K562 (cell line): ENCODE measurements at regions not wholly inside any gene's neighbourhood (a gene's known extent, or its start where the extent isn't known, plus 50 kb on each side); places are given as distances from the start of the nearest gene placed in this dataset.

Experiments used
- ATAC-seq: fragments of 200-7000 bp; cut with Tn5 transposase; 3 replicates; pipeline ENCODE4 v1.9.1; 2020; ENCODE audit warnings: moderate library complexity
- BruUV-seq: library from RNA; stranded (reverse); fragments of 400-500 nt; replicated peaks from 2 replicates; lab custom pipeline; 2021; lab: Mats Ljungman, UMichigan
- CTCF ChIA-PET: fragments of 300-600 bp; formaldehyde crosslinking; extraction: SDS; loops from one replicate; lab custom pipeline; 2021; ENCODE audit warnings: low intra/inter-chr PET ratio; lab: Yijun Ruan, JAX
- POLR2A ChIA-PET: fragments of 300-600, 350-650 bp; sonication (Branson Sonifier 250); formaldehyde crosslinking; extraction: SDS; loops from one replicate; lab custom pipeline; 2021; ENCODE audit warnings: antibody characterized with exemption, inconsistent platforms; lab: Yijun Ruan, JAX
- DNase-seq, 4 experiments: peaks; one replicate each; pipeline versions ENCODE4 v3.0.0 to v3.0.0-alpha.2; 2011 to 2018; ENCODE audit warnings: low spot score in 3 of 4, mixed read lengths in 3 of 4; ENCODE audit errors: extremely low read depth in 1 of 4
- FAIRE-seq: peaks from 2 replicates; lab custom pipeline; 2011; peaks lifted over from hg19 to GRCh38; lab: Jason Lieb, UNC
- H2AFZ ChIP-seq: 2 replicates; pipeline ENCODE4 v1.6.0; 2011; ENCODE audit warnings: low read depth, low read length, control low read depth, inconsistent platforms
- H3K27ac ChIP-seq: fragments of 200-600 bp; 3 replicates; pipeline ENCODE4 v1.8.0; 2011; ENCODE audit warnings: low read depth, mild to moderate bottlenecking, control low read depth, inconsistent platforms, low read length, moderate library complexity, mixed read lengths; ENCODE audit errors: extremely low read depth
- H3K27me3 ChIP-seq, 2 experiments: fragments of 300-600 bp in 1 of 2; 2 replicates in 1 of 2; 3 replicates in 1 of 2; pipeline versions ENCODE4 v1.6.0 to v1.8.0; 2011; ENCODE audit warnings: inconsistent platforms in 2 of 2, low read length in 2 of 2, mild to moderate bottlenecking in 1 of 2, mixed read lengths in 1 of 2, moderate library complexity in 1 of 2; ENCODE audit not compliant: control insufficient read depth in 2 of 2, insufficient read depth in 2 of 2
- H3K36me3 ChIP-seq: fragments of 300-600 bp; 3 replicates; pipeline ENCODE4 v1.8.0; 2011; ENCODE audit warnings: mild to moderate bottlenecking, low read length, inconsistent platforms; ENCODE audit not compliant: control insufficient read depth, insufficient read depth
- H3K4me1 ChIP-seq, 2 experiments: fragments of 200-600 bp in 1 of 2; replicated peaks in 1 of 2; 2 replicates in 1 of 2; 3 replicates in 1 of 2; pipeline versions ENCODE4 v1.5.1 to v1.8.0; 2011; ENCODE audit warnings: inconsistent platforms in 2 of 2, low read length in 2 of 2, mild to moderate bottlenecking in 1 of 2, mixed read lengths in 1 of 2, moderate library complexity in 1 of 2; ENCODE audit not compliant: control insufficient read depth in 2 of 2, insufficient read depth in 2 of 2
- H3K4me2 ChIP-seq: 2 replicates; pipeline ENCODE4 v1.6.1; 2011; ENCODE audit warnings: low read length, control low read depth, inconsistent platforms, mixed read lengths; ENCODE audit not compliant: insufficient read depth
- H3K4me3 ChIP-seq: fragments of 200-600 bp; sonication (generic), shearing (Covaris generic); 2 replicates; pipeline ENCODE4 v1.5.1; 2016; ENCODE audit warnings: control low read depth, inconsistent platforms
- H3K79me2 ChIP-seq: fragments of 200-600 bp; 3 replicates; pipeline ENCODE4 v1.8.0; 2011; ENCODE audit warnings: low read length, inconsistent platforms; ENCODE audit not compliant: control insufficient read depth, insufficient read depth
- H3K9ac ChIP-seq, 2 experiments: 2 replicates each; pipeline versions ENCODE4 v1.6.0 to v1.6.1; 2011; ENCODE audit warnings: low read depth in 2 of 2, low read length in 2 of 2, control low read depth in 1 of 2, inconsistent platforms in 1 of 2, mild to moderate bottlenecking in 1 of 2, mixed read lengths in 1 of 2; ENCODE audit not compliant: insufficient read depth in 1 of 2
- H3K9me1 ChIP-seq: one replicate; pipeline ENCODE4 v1.6.0; 2011; ENCODE audit warnings: inconsistent platforms, mild to moderate bottlenecking, low read length, moderate library complexity; ENCODE audit not compliant: control insufficient read depth, insufficient read depth
- H3K9me3 ChIP-seq: replicated peaks from 2 replicates; pipeline ENCODE4 v1.5.1; 2011; ENCODE audit warnings: low read depth, low read length, inconsistent platforms; ENCODE audit not compliant: control insufficient read depth, insufficient read depth
- H4K20me1 ChIP-seq: replicated peaks from 2 replicates; pipeline ENCODE4 v1.6.1; 2011; ENCODE audit warnings: low read length, inconsistent platforms, mixed read lengths; ENCODE audit not compliant: control insufficient read depth, insufficient read depth
- CEBPB ChIP-seq: fragments of 450-650 bp; IDR thresholded peaks from 2 replicates; pipeline ENCODE4 v1.6.1; 2016; ENCODE audit warnings: missing genetic modification characterization, missing compliant biosample characterization
- ESRRB ChIP-seq: fragments of 250-450 bp; sonication (Bioruptor Pico); IDR thresholded peaks from 2 replicates; pipeline ENCODE4 v1.5.0; 2020; ENCODE audit warnings: mild to moderate bottlenecking, moderate library complexity, borderline replicate concordance
- ETV6 ChIP-seq, 3 experiments: fragments of 150-350 bp in 1 of 3; sonication (generic) in 1 of 3; formaldehyde crosslinking in 1 of 3; IDR thresholded peaks; 2 replicates each; pipeline versions ENCODE4 v1.6.1 to v1.8.0; 2014 to 2022; ENCODE audit warnings: borderline replicate concordance in 2 of 3, low read depth in 2 of 3, antibody characterized with exemption in 1 of 3, low read length in 1 of 3, mild to moderate bottlenecking in 1 of 3, missing genetic modification reagents in 1 of 3
- KDM4B ChIP-seq, 2 experiments: fragments of 450-650 bp in 1 of 2; sonication (generic) in 1 of 2; IDR thresholded peaks; 2 replicates each; pipeline ENCODE4 v1.6.1; 2016 to 2017; ENCODE audit warnings: borderline replicate concordance in 2 of 2, antibody characterized with exemption in 1 of 2, low read depth in 1 of 2, mild to moderate bottlenecking in 1 of 2
- SAFB2 ChIP-seq: fragments of 200-400 bp; formaldehyde crosslinking; IDR thresholded peaks from 2 replicates; pipeline ENCODE4 v1.6.1; 2018; ENCODE audit warnings: borderline replicate concordance, low read length, low read depth, moderate library complexity; ENCODE audit not compliant: severe bottlenecking
- WGBS: fragments of 100-300 bp; shearing (Covaris generic); methylation state at CpG from one replicate; pipeline ENCODE4 v1.1.6; 2016; ENCODE audit warnings: low coverage, mixed read lengths; ENCODE audit not compliant: insufficient coverage; ENCODE audit errors: missing lambda C conversion rate; 5-methylcytosine and 5-hydroxymethylcytosine counted together
- in situ Hi-C: fragments of 300-500 bp; cut with MboI; formaldehyde crosslinking; loops from 4 replicates; pipeline ENCODE4 v1.15.0; 2018; ENCODE audit warnings: inconsistent platforms, mixed read lengths
- intact Hi-C: fragments of 100-400 bp; cut with micrococcal nuclease; formaldehyde crosslinking; loops from 2 replicates; pipeline ENCODE4 v1.14.2; 2022
- TF ChIP-seq, protein P1 (sequence below), 2 experiments: fragments of 450-650 bp in 1 of 2; sonication (generic) in 1 of 2; formaldehyde crosslinking; conservative IDR thresholded peaks; 2 replicates each; pipeline versions ENCODE4 v1.4.0 to v1.8.1; 2020 to 2022; ENCODE audit warnings: mild to moderate bottlenecking in 1 of 2, missing genetic modification reagents in 1 of 2

- CTCF ChIA-PET, result no interaction called here
- H3K36me3 ChIP-seq, result no peaks in the 10 kb centered on the region
- in situ Hi-C loops (no loop called here), intact Hi-C loops (no loop called here)
- no peak overlapping the region for H3K27ac ChIP-seq
- H3K79me2 ChIP-seq, result no peaks in the 10 kb centered on the region
- FAIRE-seq, result no peak
- no peak overlapping the region for H3K4me2 ChIP-seq
- no peak overlapping the region for H3K4me3 ChIP-seq
- peaks cover 4 to 12% of the 10 kb centered on the region in 2 experiments; a peak in 4 of 5 replicates for H3K27me3 ChIP-seq
- 2% methylated on average over 9 of the region's 9 CpGs for WGBS
- no peak for DNase-seq
- H2AFZ ChIP-seq, result no peak overlapping the region
- TF ChIP-seq SAFB2, result no peak
- TF ChIP-seq, protein P1, sequence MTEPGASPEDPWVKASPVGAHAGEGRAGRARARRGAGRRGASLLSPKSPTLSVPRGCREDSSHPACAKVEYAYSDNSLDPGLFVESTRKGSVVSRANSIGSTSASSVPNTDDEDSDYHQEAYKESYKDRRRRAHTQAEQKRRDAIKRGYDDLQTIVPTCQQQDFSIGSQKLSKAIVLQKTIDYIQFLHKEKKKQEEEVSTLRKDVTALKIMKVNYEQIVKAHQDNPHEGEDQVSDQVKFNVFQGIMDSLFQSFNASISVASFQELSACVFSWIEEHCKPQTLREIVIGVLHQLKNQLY (CRISPR knock-in tag; conservative IDR thresholded peaks at IDR 0.05), result no peak
- no peak for TF ChIP-seq ETV6 (IDR thresholded peaks at IDR 0.05; ENCODE audit: borderline replicate concordance in 1 of 2, low read depth in 2 of 2, low read length in 1 of 2)
- TF ChIP-seq ETV6 (CRISPR knock-in tag; IDR thresholded peaks at IDR 0.05; ENCODE audit: borderline replicate concordance), result no peak
- TF ChIP-seq CEBPB (tag), result no peak
- no peak for TF ChIP-seq KDM4B (IDR thresholded peaks at IDR 0.05; ENCODE audit: borderline replicate concordance in 2 of 2, low read depth in 1 of 2)
- TF ChIP-seq ESRRB (CRISPR knock-in tag), result no peak
- TF ChIP-seq, all 486 proteins: peak for 0
- Histone ChIP-seq H3K4me1 (no peaks in the 10 kb centered on the region), H3K9me3 (no peaks in the 10 kb centered on the region), H3K9me1 (no peaks in the 10 kb centered on the region), H3K9ac (no peak overlapping the region), H4K20me1 (no peaks in the 10 kb centered on the region)
- POLR2A ChIA-PET, result interaction anchor here (0.6 to 1.2 kb wide), 2 partner anchors 16 to 347 kb away, joined by 3 read pairs; no protein-coding TSS in a partner anchor
- no peak for ATAC-seq
- no TSS peak for BruUV-seq
These were observed 217.0 kb upstream of the FAM78B start for GRCh38 chr1:166383635-166384346.
